GM21529 (cell line): ENCODE measurements at regions not wholly inside any gene's neighbourhood (a gene's known extent, or its start where the extent isn't known, plus 50 kb on each side); places are given as distances from the start of the nearest gene placed in this dataset.
A peak's percentile ranks its signal among the peaks of the same experiment; 100 is the strongest.
"Not testable (repeated sequence)": the region's sequence is repeated elsewhere in the genome, so short reads cannot be mapped to it uniquely, and the experiment has no call there.

Experiments
- ATAC-seq: cut with Tn5 transposase; IDR thresholded peaks from one replicate; pipeline ENCODE4 v1.9.1; 2021; ENCODE audit not compliant: unreplicated experiment

- no peak for ATAC-seq
Measured at GRCh38 chr9:32884482-32884881, 101.1 kb downstream of the TMEM215 start.

- ATAC-seq: no peak
Measured at GRCh38 chr9:32886021-32886420, 102.7 kb downstream of the TMEM215 start.

- ATAC-seq: not testable (repeated sequence)
Measured at GRCh38 chr9:32894485-32894884, 106.9 kb downstream of the APTX start.

- ATAC-seq: no peak
Measured at GRCh38 chr9:32899181-32899580, 102.2 kb downstream of the APTX start.

GRCh38 chr9:32899761-32900160, 101.7 kb downstream of the APTX start:
- ATAC-seq: no peak

GRCh38 chr9:32906213-32906612, 95.2 kb downstream of the APTX start:
- peak; percentile 92 for ATAC-seq

- ATAC-seq: no peak
Measured at GRCh38 chr9:32915802-32916201, 85.6 kb downstream of the APTX start.

GRCh38 chr9:32918628-32919027, 82.8 kb downstream of the APTX start:
- ATAC-seq: no peak
